GM18499 (cell line): ENCODE measurements at regions not wholly inside any gene's neighbourhood (a gene's known extent, or its start where the extent isn't known, plus 50 kb on each side); places are given as distances from the start of the nearest gene placed in this dataset.

Experiments used
- ATAC-seq: cut with Tn5 transposase; IDR thresholded peaks from one replicate; pipeline ENCODE4 v1.9.1; 2021; ENCODE audit warnings: moderate number of reproducible peaks; ENCODE audit not compliant: insufficient read depth, unreplicated experiment

DNA sequence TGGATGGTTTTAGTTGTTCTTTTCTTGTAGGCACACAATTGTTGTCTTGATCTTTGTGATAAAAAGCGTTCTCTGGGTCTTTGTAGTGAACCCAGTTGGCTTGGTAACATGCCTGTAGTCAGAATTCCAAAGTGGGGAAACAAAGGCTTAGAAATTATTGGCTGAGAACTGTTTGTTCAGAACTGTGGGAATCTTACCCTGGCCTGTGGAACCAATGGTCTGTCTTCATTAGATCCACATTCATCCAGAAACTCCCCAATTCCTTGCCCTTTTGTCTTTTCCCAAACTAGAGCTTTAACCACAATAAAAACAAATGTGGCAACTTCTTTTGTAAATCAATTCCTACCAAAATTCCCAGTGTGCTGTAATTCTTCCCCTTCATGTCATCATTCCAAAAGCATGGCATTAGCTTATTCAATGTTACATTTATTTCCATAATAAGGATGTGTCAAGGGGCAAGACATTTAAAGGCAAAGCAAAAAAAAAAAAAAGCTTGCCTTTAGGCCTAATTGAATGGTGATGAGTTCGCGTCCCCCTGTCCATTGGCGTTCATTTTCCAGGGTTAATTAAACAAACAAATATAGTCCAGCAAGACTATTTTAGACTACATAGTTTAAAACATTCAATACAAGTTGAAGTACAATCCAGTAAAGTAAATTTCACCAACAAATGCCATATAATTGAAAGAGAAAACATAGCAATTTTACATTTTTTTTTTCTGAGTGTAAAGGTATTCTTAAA lies 249.8 kb upstream of the ZNF608 start:
- no peak for ATAC-seq

- no peak for ATAC-seq
Measured at GRCh38 chr5:124996764-124997077, 250.3 kb upstream of the ZNF608 start.

GRCh38 chr5:124997186-124997893 lies 250.9 kb upstream of the ZNF608 start:
- ATAC-seq: no peak

DNA sequence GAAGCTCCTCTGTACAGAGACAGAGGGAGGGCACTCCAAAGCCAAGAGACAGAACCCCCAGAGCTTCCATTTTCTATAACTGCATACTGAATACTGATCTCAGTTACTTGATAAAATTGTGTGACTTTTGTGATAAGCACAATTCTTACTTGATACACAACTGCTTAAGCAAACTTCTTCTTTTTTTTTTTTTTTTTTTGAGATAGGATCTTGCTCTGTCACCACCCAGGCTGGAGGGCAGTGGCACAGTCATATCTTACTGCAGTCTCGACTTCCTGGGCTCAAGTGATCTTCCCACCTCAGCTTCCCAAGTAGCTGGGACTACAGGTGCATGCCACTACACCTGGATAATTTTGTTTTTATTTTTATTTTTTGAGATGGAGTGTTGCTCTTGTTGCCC lies 252.1 kb upstream of the ZNF608 start:
- no peak for ATAC-seq

GRCh38 chr5:125002727-125003598 lies 256.5 kb upstream of the ZNF608 start:
- ATAC-seq: no peak

DNA sequence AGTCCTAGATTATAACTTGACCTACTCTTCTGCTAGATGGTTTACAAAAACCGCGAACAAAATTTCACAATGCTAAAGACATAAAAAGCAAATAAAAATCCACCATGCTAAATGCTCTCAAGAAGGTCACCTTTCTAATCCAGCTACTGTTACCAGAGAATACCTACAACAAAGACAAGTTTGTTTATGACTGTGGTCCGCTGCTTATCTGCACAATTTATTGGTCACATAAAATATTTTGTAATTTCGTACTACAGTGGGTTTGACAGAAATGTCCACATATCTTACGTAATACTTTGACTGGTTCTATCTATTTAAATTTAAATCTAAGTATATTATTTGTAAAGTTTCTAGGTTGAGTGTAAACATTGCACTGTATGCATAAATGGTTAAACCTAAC lies 257.6 kb upstream of the ZNF608 start:
- ATAC-seq: no peak

GRCh38 chr5:125005266-125005665 lies 258.8 kb upstream of the ZNF608 start:
- ATAC-seq: no peak

DNA sequence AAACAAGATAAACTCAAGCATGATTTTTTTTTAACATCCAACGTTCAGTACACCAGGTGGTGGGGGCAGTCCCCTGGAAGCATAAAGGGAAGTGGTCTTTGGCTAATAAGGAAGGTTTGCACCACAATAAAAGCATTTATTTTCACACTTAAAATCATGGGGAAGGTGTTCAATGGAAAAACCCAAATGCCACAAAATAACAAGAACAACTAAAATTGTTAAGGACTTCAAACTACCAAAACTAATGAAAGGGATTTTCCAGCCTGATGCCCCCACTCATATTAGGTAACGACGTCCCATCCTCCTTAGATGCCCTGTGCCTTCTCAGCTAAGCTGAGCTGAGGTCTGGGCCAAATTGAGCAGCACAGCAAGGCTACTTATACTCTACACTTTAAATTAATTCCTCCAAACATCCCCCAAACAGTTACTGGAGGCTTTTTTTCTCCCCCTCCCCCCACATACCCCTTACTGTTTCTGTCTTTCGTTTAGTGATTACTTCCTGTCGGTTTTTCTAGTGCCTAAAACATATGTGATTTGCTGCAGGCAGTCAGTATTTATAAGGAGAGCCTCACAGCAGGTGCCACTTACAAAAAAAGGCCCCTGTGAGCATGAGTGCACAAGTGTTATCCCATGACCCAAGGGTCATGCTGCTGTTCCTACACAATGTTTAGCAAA lies 259.7 kb upstream of the ZNF608 start:
- peak; percentile 53 for ATAC-seq

DNA sequence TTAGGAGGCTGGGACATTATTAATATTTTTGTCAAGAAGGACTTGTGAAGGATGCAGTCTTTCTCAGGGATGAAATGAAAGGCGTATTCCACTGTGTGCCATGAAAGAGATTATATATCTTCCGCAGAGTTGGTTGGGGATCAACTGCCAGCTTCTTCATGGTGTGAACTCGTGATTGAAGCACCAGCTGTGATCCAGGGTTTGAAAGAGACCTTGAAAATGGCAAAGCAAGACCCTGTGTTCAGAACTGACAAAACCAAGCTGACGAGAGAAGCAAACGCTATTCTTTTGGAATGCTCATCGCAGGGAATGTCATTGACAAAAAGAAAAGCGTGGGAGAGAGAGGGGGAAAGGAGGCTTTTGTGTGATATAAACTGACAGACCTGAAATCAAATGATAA lies 263.9 kb upstream of the ZNF608 start:
- ATAC-seq: no peak

- peak; percentile 48 for ATAC-seq
Measured at GRCh38 chr5:125011014-125011413, 264.6 kb upstream of the ZNF608 start.

- no peak for ATAC-seq
Measured at GRCh38 chr5:125011419-125011818, 265.0 kb upstream of the ZNF608 start.

DNA sequence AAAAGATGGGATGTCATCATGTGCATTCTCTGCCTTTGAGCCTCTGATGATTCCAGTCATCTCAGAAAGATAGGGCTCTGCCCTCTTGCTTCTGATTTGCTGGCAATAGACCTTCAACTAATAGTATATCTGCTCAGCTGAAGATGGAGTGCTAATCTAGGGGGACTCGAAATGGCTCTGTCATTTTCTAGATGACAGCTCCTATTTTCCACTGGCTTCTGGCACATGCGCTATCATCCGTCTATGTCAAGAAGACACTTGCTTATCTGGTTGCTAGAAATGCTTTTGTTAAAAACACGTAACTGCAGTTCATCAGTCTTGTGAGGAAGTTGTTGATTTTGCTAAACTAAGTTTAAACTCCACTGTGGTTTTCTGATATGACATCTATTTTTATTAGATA lies 265.5 kb upstream of the ZNF608 start:
- no peak for ATAC-seq

- no peak for ATAC-seq
Measured at GRCh38 chr5:125012727-125013451, 266.4 kb upstream of the ZNF608 start.

- no peak for ATAC-seq
Measured at GRCh38 chr5:125014202-125014601, 267.8 kb upstream of the ZNF608 start.

DNA sequence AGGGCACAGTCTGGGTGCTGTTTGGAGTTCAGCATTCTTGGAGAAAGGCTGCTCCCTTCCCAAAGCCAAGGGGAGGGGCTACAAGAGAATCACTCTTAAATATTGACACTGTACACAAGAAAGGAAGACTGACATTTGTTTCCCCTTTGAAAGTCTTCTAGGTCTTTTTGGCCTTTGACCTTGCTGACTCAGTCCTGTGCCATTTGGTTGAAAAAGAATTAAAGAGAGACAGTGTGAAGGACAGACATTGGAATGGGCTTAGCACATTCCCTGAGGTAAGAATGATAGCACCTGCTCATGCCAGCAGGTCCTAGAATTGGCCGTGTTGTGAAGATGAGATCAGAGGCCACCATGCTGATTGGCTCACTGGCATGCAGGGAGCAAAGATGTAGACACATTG lies 271.4 kb upstream of the ZNF608 start:
- ATAC-seq: no peak

- no peak for ATAC-seq
Measured at GRCh38 chr5:125023673-125024072, 277.2 kb upstream of the ZNF608 start.

DNA sequence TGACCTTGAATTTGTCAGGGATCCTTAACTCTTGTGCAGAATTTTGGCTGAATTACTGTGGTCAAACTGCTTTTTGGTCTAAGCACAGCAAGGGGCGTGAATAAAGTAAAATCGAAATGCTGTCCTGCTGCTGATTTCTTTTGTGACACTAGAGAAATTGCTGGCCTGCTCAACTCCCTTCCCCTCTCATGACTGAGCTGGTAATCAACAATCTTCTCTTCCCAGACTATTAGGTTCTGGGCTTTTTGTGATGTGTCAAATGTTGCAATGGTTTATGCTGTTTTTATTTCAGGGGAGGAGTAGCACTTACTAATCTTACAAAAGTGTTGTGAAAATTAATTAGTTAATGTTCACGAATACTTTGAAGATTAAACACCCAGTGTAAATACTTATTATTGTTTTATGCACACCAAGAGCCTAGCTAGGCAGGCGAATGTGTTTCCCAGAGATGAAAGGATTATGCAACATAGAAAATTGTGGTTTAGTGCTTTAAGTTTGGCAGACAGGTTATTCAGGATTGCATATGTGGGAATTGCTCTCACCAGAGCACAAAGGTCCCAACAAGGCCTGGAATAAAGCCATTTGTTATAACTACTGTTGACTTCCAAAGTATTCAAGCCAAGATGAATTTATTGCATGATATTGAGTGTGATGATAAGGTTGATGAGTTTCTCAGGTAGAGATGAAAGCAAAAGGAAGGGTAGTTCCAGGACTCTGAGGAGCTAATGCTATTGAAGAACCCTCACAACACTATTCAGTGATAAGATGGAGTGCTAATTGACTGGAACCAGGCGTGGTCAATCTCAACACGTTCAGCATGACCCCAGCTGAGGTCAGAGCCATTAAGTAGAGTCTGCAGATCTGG lies 280.7 kb upstream of the ZNF608 start:
- no peak for ATAC-seq

GRCh38 chr5:125032286-125032685 lies 285.8 kb upstream of the ZNF608 start:
- ATAC-seq: no peak

GRCh38 chr5:125033602-125034001 lies 287.2 kb upstream of the ZNF608 start:
- ATAC-seq: no peak
